Calu3 (cell line): ENCODE measurements at regions not wholly inside any gene's neighbourhood (a gene's known extent, or its start where the extent isn't known, plus 50 kb on each side); places are given as distances from the start of the nearest gene placed in this dataset.

ENCODE experiments used
- BruUV-seq: library from RNA; stranded (reverse); fragments of 400-500 nt; replicated peaks from 2 replicates; lab custom pipeline; 2021; lab: Mats Ljungman, UMichigan
- CTCF ChIA-PET: fragments of 300-600 bp; sonication (Branson Sonifier 250); formaldehyde crosslinking; loops from one replicate; lab custom pipeline; 2022; ENCODE audit warnings: antibody characterized with exemption; lab: Charles Lee
- DNase-seq: peaks from one replicate; pipeline ENCODE4 v3.0.0; 2022
- H3K27ac Mint-ChIP-seq: one replicate; pipeline ENCODE4 v1.8.0; 2022; ENCODE audit warnings: mixed read lengths; ENCODE audit not compliant: unreplicated experiment
- H3K27me3 Mint-ChIP-seq: one replicate; pipeline ENCODE4 v1.8.0; 2022; ENCODE audit warnings: mixed read lengths; ENCODE audit not compliant: unreplicated experiment
- H3K36me3 Mint-ChIP-seq: one replicate; pipeline ENCODE4 v1.8.0; 2022; ENCODE audit warnings: mild to moderate bottlenecking, moderate library complexity, mixed read lengths; ENCODE audit not compliant: insufficient read depth, unreplicated experiment
- H3K4me1 Mint-ChIP-seq: one replicate; pipeline ENCODE4 v1.8.0; 2022; ENCODE audit warnings: mild to moderate bottlenecking, low read depth, mixed read lengths; ENCODE audit not compliant: unreplicated experiment
- H3K4me3 Mint-ChIP-seq: one replicate; pipeline ENCODE4 v1.8.0; 2022; ENCODE audit warnings: mild to moderate bottlenecking, low read depth, moderate library complexity, mixed read lengths; ENCODE audit not compliant: unreplicated experiment
- H3K9me3 Mint-ChIP-seq: one replicate; pipeline ENCODE4 v1.8.0; 2022; ENCODE audit warnings: low read depth, mixed read lengths; ENCODE audit not compliant: unreplicated experiment
- intact Hi-C: fragments of 100-400 bp; cut with micrococcal nuclease; formaldehyde crosslinking; loops from one replicate; pipeline ENCODE4 v1.10.0; 2022; ENCODE audit not compliant: unreplicated experiment
- TF ChIP-seq, protein P1 (sequence below): fragments of 200-600 bp; IDR thresholded peaks from one replicate; pipeline ENCODE4 v1.8.0; 2022; ENCODE audit warnings: antibody characterized with exemption; ENCODE audit not compliant: unreplicated experiment

DNA sequence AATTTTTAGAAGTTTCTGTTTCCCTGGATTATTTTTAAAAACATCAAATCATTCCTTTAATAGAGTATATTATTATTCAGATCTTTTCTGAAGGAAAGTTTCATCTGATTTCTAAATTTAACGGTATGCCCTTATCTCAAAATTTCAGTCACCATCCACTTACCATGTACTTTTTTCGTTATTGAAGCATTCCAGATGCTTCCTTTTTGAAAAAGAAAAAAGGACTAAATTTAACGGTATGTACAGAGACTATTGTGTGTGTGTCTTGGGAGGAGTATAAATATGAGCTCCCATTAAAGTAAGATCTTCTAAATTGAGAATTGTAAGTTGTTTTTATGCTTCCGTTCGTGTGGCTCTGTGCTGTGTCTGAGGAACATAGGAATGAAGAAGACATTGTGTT, 517.4 kb upstream of the GOLIM4 start:
- no peaks in the 10 kb centered on the region for H3K4me1 Mint-ChIP-seq
- no TSS peak for BruUV-seq
- no peak for DNase-seq
- no peaks in the 10 kb centered on the region for H3K9me3 Mint-ChIP-seq
- no peaks in the 10 kb centered on the region for H3K36me3 Mint-ChIP-seq
- H3K27ac Mint-ChIP-seq: no peak overlapping the region
- H3K4me3 Mint-ChIP-seq: no peak overlapping the region
- no peaks in the 10 kb centered on the region for H3K27me3 Mint-ChIP-seq
- CTCF ChIA-PET: interaction anchor here (0.7 to 1.0 kb wide), 2 partner anchors 65 to 258 kb away, joined by 3 to 4 read pairs; no protein-coding TSS in a partner anchor
- intact Hi-C loops: no loop called here
- TF ChIP-seq, protein P1, sequence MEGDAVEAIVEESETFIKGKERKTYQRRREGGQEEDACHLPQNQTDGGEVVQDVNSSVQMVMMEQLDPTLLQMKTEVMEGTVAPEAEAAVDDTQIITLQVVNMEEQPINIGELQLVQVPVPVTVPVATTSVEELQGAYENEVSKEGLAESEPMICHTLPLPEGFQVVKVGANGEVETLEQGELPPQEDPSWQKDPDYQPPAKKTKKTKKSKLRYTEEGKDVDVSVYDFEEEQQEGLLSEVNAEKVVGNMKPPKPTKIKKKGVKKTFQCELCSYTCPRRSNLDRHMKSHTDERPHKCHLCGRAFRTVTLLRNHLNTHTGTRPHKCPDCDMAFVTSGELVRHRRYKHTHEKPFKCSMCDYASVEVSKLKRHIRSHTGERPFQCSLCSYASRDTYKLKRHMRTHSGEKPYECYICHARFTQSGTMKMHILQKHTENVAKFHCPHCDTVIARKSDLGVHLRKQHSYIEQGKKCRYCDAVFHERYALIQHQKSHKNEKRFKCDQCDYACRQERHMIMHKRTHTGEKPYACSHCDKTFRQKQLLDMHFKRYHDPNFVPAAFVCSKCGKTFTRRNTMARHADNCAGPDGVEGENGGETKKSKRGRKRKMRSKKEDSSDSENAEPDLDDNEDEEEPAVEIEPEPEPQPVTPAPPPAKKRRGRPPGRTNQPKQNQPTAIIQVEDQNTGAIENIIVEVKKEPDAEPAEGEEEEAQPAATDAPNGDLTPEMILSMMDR: no peak

DNA sequence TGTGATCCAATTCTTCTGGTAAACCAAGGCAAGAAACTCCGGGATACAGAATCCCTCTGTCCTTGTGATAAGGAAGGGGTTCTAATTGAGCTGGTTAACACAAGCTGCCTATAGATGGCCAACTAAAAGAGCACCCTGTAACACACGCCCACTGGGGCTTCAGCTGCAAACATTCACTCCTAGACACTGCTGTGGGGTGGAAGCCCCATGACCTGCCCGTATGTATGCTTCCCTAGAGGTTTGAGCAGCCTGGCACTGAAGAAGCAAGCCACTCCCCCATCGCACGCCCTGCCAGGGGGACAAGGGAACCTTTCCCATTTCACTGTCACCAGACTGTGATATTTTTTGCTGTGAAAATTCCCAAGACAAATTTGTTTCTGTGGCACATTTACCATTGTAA, 516.9 kb upstream of the GOLIM4 start:
- TF ChIP-seq, protein P1: no peak
- intact Hi-C loops: no loop called here
- H3K4me3 Mint-ChIP-seq: no peak overlapping the region
- H3K27me3 Mint-ChIP-seq: no peaks in the 10 kb centered on the region
- no peak for DNase-seq
- BruUV-seq: no TSS peak
- no peak overlapping the region for H3K27ac Mint-ChIP-seq
- H3K9me3 Mint-ChIP-seq: no peaks in the 10 kb centered on the region
- H3K4me1 Mint-ChIP-seq: no peaks in the 10 kb centered on the region
- CTCF ChIA-PET: interaction anchor here (0.5 to 1.0 kb wide), 2 partner anchors 65 to 401 kb away, joined by 3 read pairs; no protein-coding TSS in a partner anchor
- no peaks in the 10 kb centered on the region for H3K36me3 Mint-ChIP-seq

DNA sequence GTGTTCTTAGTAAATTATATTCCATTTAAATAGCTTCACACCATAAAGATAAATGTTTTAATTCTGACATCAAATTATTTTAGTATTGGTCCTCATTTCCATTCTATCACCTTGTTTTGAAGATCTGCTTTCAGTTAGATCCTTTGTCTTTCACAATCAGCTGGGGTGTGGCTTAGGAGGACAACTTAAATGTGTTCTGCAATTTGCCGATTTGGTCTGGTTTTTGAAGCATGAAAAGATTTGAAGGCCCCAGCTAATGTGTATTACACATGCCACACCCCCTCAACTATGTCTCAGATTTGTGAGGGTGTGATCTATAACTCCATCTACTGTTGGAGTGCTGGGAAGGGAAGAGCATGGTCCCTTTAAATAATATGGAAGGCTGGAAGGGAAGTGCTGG, 516.1 kb upstream of the GOLIM4 start:
- Mint-ChIP-seq H3K9me3 (no peaks in the 10 kb centered on the region), H3K36me3 (no peaks in the 10 kb centered on the region), H3K27me3 (no peaks in the 10 kb centered on the region), H3K4me1 (no peaks in the 10 kb centered on the region), H3K4me3 (no peak overlapping the region), H3K27ac (no peak overlapping the region)
- intact Hi-C loops: no loop called here
- TF ChIP-seq, protein P1: no peak
- BruUV-seq: no TSS peak
- CTCF ChIA-PET: interaction anchor here (1.2 kb wide), 1 partner anchor 12 kb away, joined by 3 read pairs; no protein-coding TSS in a partner anchor
- no peak for DNase-seq

DNA sequence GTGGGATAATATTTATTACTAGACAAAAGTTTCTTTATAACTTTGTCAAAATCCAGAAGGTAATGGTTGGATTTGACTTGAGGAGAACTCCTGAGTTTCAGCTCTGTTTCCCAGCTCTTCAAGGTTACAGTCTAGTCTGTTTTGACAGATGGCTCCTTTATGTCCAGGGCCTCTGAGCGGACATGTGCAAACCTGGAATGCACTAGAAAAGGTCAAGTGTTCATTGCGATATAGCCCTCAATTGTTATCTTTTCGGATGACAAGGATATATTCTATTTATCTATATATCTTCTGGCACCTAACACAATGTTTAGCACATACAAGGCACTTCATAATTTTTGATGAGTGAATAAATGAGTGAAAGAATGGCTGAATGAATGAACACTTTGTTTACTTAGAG, 513.2 kb upstream of the GOLIM4 start:
- no peak for DNase-seq
- H3K9me3 Mint-ChIP-seq: no peaks in the 10 kb centered on the region
- H3K27me3 Mint-ChIP-seq: no peaks in the 10 kb centered on the region
- H3K4me1 Mint-ChIP-seq: no peaks in the 10 kb centered on the region
- H3K36me3 Mint-ChIP-seq: no peaks in the 10 kb centered on the region
- CTCF ChIA-PET: interaction anchor here (0.7 kb wide), 1 partner anchor 9 kb away, joined by 4 read pairs; no protein-coding TSS in a partner anchor
- H3K4me3 Mint-ChIP-seq: no peak overlapping the region
- no TSS peak for BruUV-seq
- H3K27ac Mint-ChIP-seq: no peak overlapping the region
- TF ChIP-seq, protein P1: no peak
- intact Hi-C loops: no loop called here
